Ovary (tissue), 7 donors: ENCODE measurements at regions not wholly inside any gene's neighbourhood (a gene's known extent, or its start where the extent isn't known, plus 50 kb on each side); places are given as distances from the start of the nearest gene placed in this dataset.

Experiments used
- DNase-seq, 5 donors: peaks; one replicate each; pipeline ENCODE4 v3.0.0-alpha.2; 2019 to 2020
- H3K27ac ChIP-seq, 2 donors: fragments of 200-600 bp; one replicate each; pipeline versions ENCODE4 v1.5.1 to v1.8.0; 2019 to 2022
- H3K27me3 ChIP-seq: fragments of 200-600 bp; one replicate; pipeline ENCODE4 v1.8.0; 2022
- H3K36me3 ChIP-seq: fragments of 200-600 bp; sonication (generic); one replicate; pipeline ENCODE4 v1.5.1; 2019
- H3K4me1 ChIP-seq: one replicate; pipeline ENCODE4 v1.8.1; 2013; ENCODE audit warnings: mild to moderate bottlenecking, moderate library complexity; ENCODE audit not compliant: insufficient read depth
- H3K4me3 ChIP-seq: fragments of 200-600 bp; sonication (generic); one replicate; pipeline ENCODE4 v1.5.1; 2017
- H3K9me3 ChIP-seq, 2 donors: fragments of 200-600 bp in 1 of 2; sonication (generic) in 1 of 2; one replicate each; pipeline versions ENCODE4 v1.5.1 to v1.8.1; 2013 to 2019; ENCODE audit warnings: mild to moderate bottlenecking in 1 of 2, moderate library complexity in 1 of 2
- EP300 ChIP-seq: sonication (generic); formaldehyde crosslinking; IDR thresholded peaks from one replicate; pipeline ENCODE4 v1.6.1; 2017; ENCODE audit warnings: antibody characterized with exemption
- POLR2A ChIP-seq: fragments of 450-650 bp; IDR thresholded peaks from one replicate; pipeline ENCODE4 v1.6.1; 2017; ENCODE audit warnings: antibody characterized with exemption, mild to moderate bottlenecking, moderate library complexity
- WGBS, 3 donors: extraction: QIAGEN DNeasy Blood & Tissue Kit in 1 of 3; methylation state at CpG; one replicate each; pipeline versions ENCODE4 v1.1.5 to v1.1.7; 2013 to 2017; 5-methylcytosine and 5-hydroxymethylcytosine counted together
- intact Hi-C, 4 donors: fragments of 100-400 bp; cut with DNase I; formaldehyde crosslinking; loops; one replicate each; pipeline versions ENCODE4 v1.11.0 to v1.15.1; 2022 to 2023
- TF ChIP-seq, protein P1 (sequence below), 3 donors: fragments of 450-650 bp in 2 of 3; fragments of 200-600 bp in 1 of 3; IDR thresholded peaks; one replicate each; pipeline versions ENCODE4 v1.5.1 to v1.8.0; 2016 to 2022; ENCODE audit warnings: antibody characterized with exemption in 3 of 3, mild to moderate bottlenecking in 1 of 3
- donor health status: DM: no; HTN: no; CAD: no; lungs with moderate emphysema.
- donor health status: DM: no; HTN: no; CAD: no.
- donor health status: Bipolar disorder and iron deficiency.
- donor health status: DM: no; HTN: no; CAD: no.
- donor health status: DM: yes; HTN: yes; CAD: no.

DNA sequence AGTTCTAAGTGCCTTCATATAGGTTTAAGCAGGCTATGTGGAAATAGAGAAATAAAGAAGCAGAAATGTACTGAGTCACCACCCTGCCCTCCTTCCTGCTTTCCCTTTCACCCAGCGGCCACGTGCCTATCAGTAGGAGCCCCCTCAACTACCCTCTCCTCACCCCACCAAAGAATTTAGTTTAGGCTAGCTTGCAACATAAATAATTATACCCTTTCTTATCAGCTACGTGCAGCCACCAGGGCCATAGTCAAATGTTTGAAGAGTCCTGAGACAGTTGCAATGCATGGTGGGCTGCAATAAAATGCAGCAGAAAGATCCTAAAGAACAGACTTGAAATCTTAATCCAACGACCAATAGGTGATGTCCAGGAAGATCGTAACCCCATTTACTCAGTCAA, 101.2 kb downstream of the RTP5 start:
- Histone ChIP-seq H3K36me3 (no peaks in the 10 kb centered on the region), H3K27ac (no peak overlapping the region), H3K4me3 (no peak overlapping the region), H3K9me3 (no peaks in the 10 kb centered on the region), H3K27me3 (no peaks in the 10 kb centered on the region), H3K4me1 (no peaks in the 10 kb centered on the region)
- WGBS, 3 donors: 79 to 84% (median 83%) methylated on average over 5 of the region's 5 CpGs
- no peak for DNase-seq
- TF ChIP-seq, protein P1, sequence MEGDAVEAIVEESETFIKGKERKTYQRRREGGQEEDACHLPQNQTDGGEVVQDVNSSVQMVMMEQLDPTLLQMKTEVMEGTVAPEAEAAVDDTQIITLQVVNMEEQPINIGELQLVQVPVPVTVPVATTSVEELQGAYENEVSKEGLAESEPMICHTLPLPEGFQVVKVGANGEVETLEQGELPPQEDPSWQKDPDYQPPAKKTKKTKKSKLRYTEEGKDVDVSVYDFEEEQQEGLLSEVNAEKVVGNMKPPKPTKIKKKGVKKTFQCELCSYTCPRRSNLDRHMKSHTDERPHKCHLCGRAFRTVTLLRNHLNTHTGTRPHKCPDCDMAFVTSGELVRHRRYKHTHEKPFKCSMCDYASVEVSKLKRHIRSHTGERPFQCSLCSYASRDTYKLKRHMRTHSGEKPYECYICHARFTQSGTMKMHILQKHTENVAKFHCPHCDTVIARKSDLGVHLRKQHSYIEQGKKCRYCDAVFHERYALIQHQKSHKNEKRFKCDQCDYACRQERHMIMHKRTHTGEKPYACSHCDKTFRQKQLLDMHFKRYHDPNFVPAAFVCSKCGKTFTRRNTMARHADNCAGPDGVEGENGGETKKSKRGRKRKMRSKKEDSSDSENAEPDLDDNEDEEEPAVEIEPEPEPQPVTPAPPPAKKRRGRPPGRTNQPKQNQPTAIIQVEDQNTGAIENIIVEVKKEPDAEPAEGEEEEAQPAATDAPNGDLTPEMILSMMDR (IDR thresholded peaks at IDR 0.05): no peak
- TF ChIP-seq POLR2A (no peak), EP300 (no peak)
- intact Hi-C loops: no loop called here

DNA sequence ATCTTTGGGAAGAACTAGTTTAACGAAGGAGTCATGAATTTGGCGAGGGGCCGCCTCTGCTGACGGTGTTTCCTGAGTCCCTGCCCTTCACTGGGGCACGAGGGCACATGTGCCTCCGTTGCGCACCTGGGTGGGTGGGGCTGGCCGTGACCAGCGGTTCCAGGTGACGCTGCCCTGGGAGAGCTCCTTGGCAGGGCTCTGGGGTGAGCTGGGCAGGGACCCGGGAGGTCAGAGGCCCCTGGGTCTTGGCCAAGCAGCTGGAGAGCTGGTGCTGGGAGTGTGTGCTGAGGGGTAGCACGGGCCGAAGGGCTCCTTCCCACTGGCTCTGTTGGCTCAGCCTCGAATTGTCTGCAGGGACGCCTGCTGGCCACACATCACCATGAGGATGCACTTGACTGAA, 104.6 kb downstream of the RTP5 start:
- Histone ChIP-seq H3K36me3 (no peaks in the 10 kb centered on the region), H3K4me3 (no peak overlapping the region), H3K4me1 (no peaks in the 10 kb centered on the region), H3K27ac (no peak overlapping the region), H3K9me3 (no peaks in the 10 kb centered on the region), H3K27me3 (no peaks in the 10 kb centered on the region)
- DNase-seq: no peak
- TF ChIP-seq, protein P1 (IDR thresholded peaks at IDR 0.05): no peak
- TF ChIP-seq EP300: no peak
- TF ChIP-seq POLR2A: no peak
- 88 to 91% (median 90%) methylated on average over 15 of the region's 15 CpGs for WGBS, 3 donors
- intact Hi-C loops: no loop called here

DNA sequence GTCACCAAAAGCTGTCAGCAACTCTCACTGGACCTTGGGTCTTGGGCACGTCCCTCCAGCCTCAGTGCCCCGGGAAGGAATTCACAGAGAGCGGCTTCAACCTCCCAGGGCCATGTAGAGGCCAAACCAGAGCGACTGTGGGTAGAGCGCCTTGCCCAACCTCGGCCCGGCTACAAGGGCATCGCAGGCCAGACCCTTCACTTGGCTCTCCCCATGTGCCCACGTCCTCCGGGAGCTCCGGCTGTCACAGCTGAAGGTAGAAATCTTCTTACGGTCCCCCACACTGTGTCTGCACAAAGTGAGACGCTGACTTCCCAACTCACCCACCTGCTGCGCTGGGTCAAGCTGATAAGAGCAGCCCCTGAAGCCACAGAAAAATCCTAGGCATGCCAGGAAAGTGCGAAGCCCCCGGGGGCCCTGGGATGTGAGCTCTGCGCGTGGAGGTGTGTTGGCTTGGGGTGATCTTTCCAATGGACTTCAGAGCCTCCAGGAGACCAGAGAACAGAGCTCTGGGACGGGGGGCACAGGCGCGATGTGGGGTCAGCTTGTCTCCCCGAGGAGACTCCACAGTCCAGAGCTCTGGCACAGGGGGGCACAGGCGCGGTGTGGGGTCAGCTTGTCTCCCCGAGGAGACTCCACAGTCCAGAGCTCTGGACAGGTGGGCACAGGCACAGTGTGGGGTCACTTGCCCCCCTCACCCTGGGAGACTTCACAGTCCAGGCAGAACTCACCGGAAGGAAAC, 105.5 kb downstream of the RTP5 start:
- H3K4me3 ChIP-seq: no peak overlapping the region
- H3K36me3 ChIP-seq: no peaks in the 10 kb centered on the region
- H3K9me3 ChIP-seq: no peaks in the 10 kb centered on the region
- H3K4me1 ChIP-seq: peaks cover under 1% of the 10 kb centered on the region
- H3K27me3 ChIP-seq: no peaks in the 10 kb centered on the region
- 89 to 91% (median 90%) methylated on average over 26 of the region's 26 CpGs for WGBS, 3 donors
- no peak for DNase-seq
- intact Hi-C loops: no loop called here
- no peak for TF ChIP-seq POLR2A
- TF ChIP-seq, protein P1 (IDR thresholded peaks at IDR 0.05): no peak
- no peak for TF ChIP-seq EP300
- no peak overlapping the region for H3K27ac ChIP-seq

DNA sequence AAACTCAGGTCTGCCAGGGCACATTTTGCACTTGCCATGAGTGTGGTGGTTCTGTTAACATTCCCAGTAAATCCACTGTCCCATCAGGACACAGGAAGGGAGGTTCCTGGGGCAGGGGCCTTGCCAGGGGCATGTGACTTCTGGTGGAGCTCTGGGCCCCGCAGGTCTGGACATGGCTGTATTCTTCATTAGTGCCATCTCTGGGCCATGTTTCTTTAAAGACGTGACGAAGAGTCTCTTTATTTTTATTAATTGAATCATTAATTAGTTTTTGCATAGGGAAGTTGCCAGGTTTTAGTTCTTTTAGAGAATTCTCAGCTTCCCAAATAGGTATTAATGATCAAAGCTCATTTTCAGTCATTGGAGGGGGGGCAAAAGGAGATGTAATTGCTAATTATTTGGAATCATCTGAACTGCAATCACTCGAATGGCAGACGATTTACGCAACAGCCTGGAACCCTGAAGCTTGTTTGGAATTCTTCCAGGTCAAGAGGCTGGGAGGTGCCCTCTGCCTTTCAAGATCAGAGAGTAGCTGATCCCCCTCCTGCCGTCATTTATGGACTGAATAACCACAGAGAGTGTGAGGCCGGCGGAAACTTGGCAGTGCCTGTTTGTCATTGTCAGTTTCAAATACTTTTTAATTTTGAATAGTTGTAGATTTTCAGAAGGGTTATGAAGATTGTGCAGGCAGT, 106.2 kb downstream of the RTP5 start:
- TF ChIP-seq, protein P1 (IDR thresholded peaks at IDR 0.05): no peak
- TF ChIP-seq EP300: no peak
- TF ChIP-seq POLR2A: no peak
- intact Hi-C loops: no loop called here
- Histone ChIP-seq H3K27me3 (no peaks in the 10 kb centered on the region), H3K4me3 (no peak overlapping the region), H3K4me1 (peaks cover 3% of the 10 kb centered on the region), H3K36me3 (no peaks in the 10 kb centered on the region), H3K27ac (no peak overlapping the region), H3K9me3 (no peaks in the 10 kb centered on the region)
- 70 to 72% (median 72%) methylated on average over 9 of the region's 9 CpGs for WGBS, 3 donors
- no peak for DNase-seq
